ENCODE measurements at regions not wholly inside any gene's neighbourhood (a gene's known extent, or its start where the extent isn't known, plus 50 kb on each side); places are given as distances from the start of the nearest gene placed in this dataset.
"Not testable (repeated sequence)": the region's sequence is repeated elsewhere in the genome, so short reads cannot be mapped to it uniquely, and the experiment has no call there.

DNA sequence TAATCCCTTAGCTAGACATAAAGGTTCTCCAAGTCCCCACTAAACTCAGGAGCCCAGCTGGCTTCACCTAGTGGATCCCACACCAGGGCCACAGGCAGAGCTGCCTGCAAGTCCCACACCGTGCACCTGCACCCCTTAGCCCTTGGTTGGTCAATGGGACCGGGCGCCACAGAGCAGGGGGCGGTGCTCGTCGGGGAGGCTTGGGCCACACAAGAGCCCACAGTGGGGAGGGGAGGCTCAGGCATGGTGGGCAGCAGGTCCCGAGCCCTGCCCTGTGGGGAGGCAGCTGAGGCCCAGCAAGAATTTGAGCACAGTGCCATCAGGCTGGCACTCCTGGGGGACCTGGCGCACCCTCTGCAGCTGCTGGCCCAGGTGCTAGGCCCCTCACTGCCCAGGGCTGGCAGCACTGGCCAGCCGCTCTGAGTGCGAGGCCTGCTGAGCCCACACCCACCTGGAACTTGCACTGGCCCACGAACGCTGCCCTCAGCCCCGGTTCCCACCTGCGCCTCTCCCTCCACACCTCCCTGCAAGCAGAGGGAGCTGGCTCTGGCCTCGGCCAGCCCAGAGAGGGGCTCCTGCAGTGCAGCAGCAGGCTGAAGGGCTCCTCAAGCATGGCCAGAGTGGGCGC is 101.7 kb upstream of the PGR start:
- H3K36me3 ChIP-seq (ENCODE audit: control insufficient read depth in 2 of 2, extremely low read depth in 1 of 2, insufficient read depth in 1 of 2, low read length in 1 of 2); H3K4me3 Mint-ChIP-seq; H3K27me3 Mint-ChIP-seq; H3K9me3 ChIP-seq; H3K4me1 ChIP-seq (ENCODE audit: control insufficient read depth in 1 of 2, extremely low read depth in 1 of 2, insufficient read depth in 2 of 2, low read length in 2 of 2); H3K4me3 ChIP-seq (ENCODE audit: control insufficient read depth in 1 of 2, extremely low read depth in 1 of 2, low read length in 1 of 2); ATAC-seq (replicated peaks in 1 of 4); POLR2A ChIA-PET; H3K36me3 Mint-ChIP-seq; DNase-seq; H3K27me3 ChIP-seq (replicated peaks in 1 of 2; ENCODE audit: control insufficient read depth in 2 of 2, extremely low read depth in 1 of 2, insufficient read depth in 2 of 2, low read length in 1 of 2); H3K4me1 Mint-ChIP-seq; H3K27ac Mint-ChIP-seq; H3K27ac ChIP-seq (ENCODE audit: low read length): not testable (repeated sequence)
- H3K9me3 Mint-ChIP-seq, result peaks cover 14 to 17% (median 17%) of the 10 kb centered on the region in 3 donors
- CTCF ChIA-PET, result interaction anchor here in 1 of 2 donors (0.6 to 0.7 kb wide), 2 partner anchors 109 to 322 kb away, joined by 3 to 4 read pairs; no protein-coding TSS in a partner anchor
- 93% methylated on average over 9 of the region's 16 CpGs for WGBS (ENCODE audit: insufficient coverage)

GRCh38 chr11:101226617-101227016 is 97.0 kb upstream of the PGR start:
- Mint-ChIP-seq H3K27ac (no peak overlapping the region), H3K9me3 (peaks cover 11 to 42% (median 16%) of the 10 kb centered on the region in 3 donors), H3K27me3 (no peaks in the 10 kb centered on the region)

GRCh38 chr11:101224221-101224620 is 94.6 kb upstream of the PGR start:
- Histone ChIP-seq H3K4me3 (ENCODE audit: control insufficient read depth in 1 of 2, extremely low read depth in 1 of 2, low read length in 1 of 2) (no peak overlapping the region), H3K4me1 (ENCODE audit: control insufficient read depth in 1 of 2, extremely low read depth in 1 of 2, insufficient read depth in 2 of 2, low read length in 2 of 2) (no peaks in the 10 kb centered on the region), H3K9me3 (no peaks in the 10 kb centered on the region), H3K27me3 (replicated peaks in 1 of 2; ENCODE audit: control insufficient read depth in 2 of 2, extremely low read depth in 1 of 2, insufficient read depth in 2 of 2, low read length in 1 of 2) (no peaks in the 10 kb centered on the region), H3K27ac (ENCODE audit: low read length) (no peak overlapping the region), H3K36me3 (ENCODE audit: control insufficient read depth in 2 of 2, extremely low read depth in 1 of 2, insufficient read depth in 1 of 2, low read length in 1 of 2) (no peaks in the 10 kb centered on the region)
- Mint-ChIP-seq H3K9me3 (peaks cover 20 to 58% (median 24%) of the 10 kb centered on the region in 3 donors), H3K4me3 (no peak overlapping the region), H3K4me1 (no peaks in the 10 kb centered on the region), H3K27ac (no peak overlapping the region), H3K36me3 (no peaks in the 10 kb centered on the region), H3K27me3 (no peaks in the 10 kb centered on the region)
- ChIA-PET POLR2A (no interaction called here), CTCF (no interaction called here)
- 63% methylated on average over 2 of the region's 2 CpGs for WGBS (ENCODE audit: insufficient coverage)
- no peak for ATAC-seq (replicated peaks in 1 of 4)
- DNase-seq, result no peak

More at GRCh38 chr11:101226617-101227016, 97.0 kb upstream of the PGR start:
- no peaks in the 10 kb centered on the region for H3K4me1 Mint-ChIP-seq
- ChIA-PET POLR2A (no interaction called here), CTCF (no interaction called here)
- no peaks in the 10 kb centered on the region for H3K27me3 ChIP-seq (replicated peaks in 1 of 2; ENCODE audit: control insufficient read depth in 2 of 2, extremely low read depth in 1 of 2, insufficient read depth in 2 of 2, low read length in 1 of 2)
- no peak overlapping the region for H3K27ac ChIP-seq (ENCODE audit: low read length)
- H3K4me3 Mint-ChIP-seq, result no peak overlapping the region
- ATAC-seq (replicated peaks in 1 of 4) (no peak), DNase-seq (no peak)
- H3K4me1 ChIP-seq (ENCODE audit: control insufficient read depth in 1 of 2, extremely low read depth in 1 of 2, insufficient read depth in 2 of 2, low read length in 2 of 2), result no peaks in the 10 kb centered on the region
- no peaks in the 10 kb centered on the region for H3K36me3 ChIP-seq (ENCODE audit: control insufficient read depth in 2 of 2, extremely low read depth in 1 of 2, insufficient read depth in 1 of 2, low read length in 1 of 2)
- no peak overlapping the region for H3K4me3 ChIP-seq (ENCODE audit: control insufficient read depth in 1 of 2, extremely low read depth in 1 of 2, low read length in 1 of 2)
- WGBS (ENCODE audit: insufficient coverage), result 93% methylated on average over 3 of the region's 5 CpGs
- no peaks in the 10 kb centered on the region for H3K9me3 ChIP-seq
- H3K36me3 Mint-ChIP-seq, result no peaks in the 10 kb centered on the region

DNA sequence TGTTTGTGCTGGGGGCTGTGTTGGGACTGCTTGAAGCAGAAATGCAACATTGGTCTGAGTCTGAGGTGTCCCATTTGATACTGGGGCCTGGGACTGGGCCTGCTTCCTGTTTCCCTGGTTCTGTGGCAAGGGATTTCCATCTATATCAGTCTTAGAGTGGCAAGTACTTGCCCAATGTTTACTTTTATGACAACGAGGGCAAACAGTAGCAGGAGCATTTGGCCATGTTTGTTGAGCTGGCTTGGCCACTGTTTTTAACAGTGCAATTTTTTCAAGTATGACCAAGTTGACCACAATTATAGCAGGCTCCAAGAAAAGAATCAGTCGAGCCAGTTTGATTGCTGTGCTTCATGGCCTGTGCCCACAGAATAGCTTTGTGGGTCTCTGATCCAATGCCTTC is 88.5 kb upstream of the PGR start:
- peaks cover 22 to 47% (median 35%) of the 10 kb centered on the region in 3 donors for H3K9me3 Mint-ChIP-seq
- ATAC-seq (replicated peaks in 1 of 4); POLR2A ChIA-PET; H3K36me3 Mint-ChIP-seq; H3K4me3 Mint-ChIP-seq; H3K4me1 ChIP-seq (ENCODE audit: control insufficient read depth in 1 of 2, extremely low read depth in 1 of 2, insufficient read depth in 2 of 2, low read length in 2 of 2); CTCF ChIA-PET; H3K9me3 ChIP-seq; H3K36me3 ChIP-seq (ENCODE audit: control insufficient read depth in 2 of 2, extremely low read depth in 1 of 2, insufficient read depth in 1 of 2, low read length in 1 of 2); H3K27ac Mint-ChIP-seq; H3K27ac ChIP-seq (ENCODE audit: low read length); DNase-seq; H3K27me3 ChIP-seq (replicated peaks in 1 of 2; ENCODE audit: control insufficient read depth in 2 of 2, extremely low read depth in 1 of 2, insufficient read depth in 2 of 2, low read length in 1 of 2); H3K4me1 Mint-ChIP-seq; H3K27me3 Mint-ChIP-seq; H3K4me3 ChIP-seq (ENCODE audit: control insufficient read depth in 1 of 2, extremely low read depth in 1 of 2, low read length in 1 of 2): not testable (repeated sequence)
- 40% methylated on average over 1 of the region's 2 CpGs for WGBS (ENCODE audit: insufficient coverage)

DNA sequence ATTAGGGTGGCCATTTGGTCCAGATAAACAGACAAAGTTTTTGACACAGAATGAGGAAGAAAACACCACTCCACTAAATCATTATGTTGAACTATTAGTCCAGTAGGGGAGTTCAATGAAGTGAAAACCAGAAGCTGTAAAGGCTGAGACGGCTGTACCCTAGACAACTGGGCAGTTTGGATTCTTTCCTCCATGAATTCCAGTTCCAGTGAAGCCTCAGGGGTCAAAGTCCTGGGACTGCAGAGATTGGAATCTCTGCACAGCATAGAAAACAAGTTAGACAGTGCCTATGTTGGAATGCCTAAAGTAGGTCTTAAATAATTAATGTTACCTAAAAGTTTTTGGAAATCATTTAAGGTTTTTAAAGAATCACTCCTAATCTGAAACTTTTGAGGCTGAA is 86.5 kb upstream of the PGR start:
- H3K4me3 Mint-ChIP-seq; H3K36me3 Mint-ChIP-seq; H3K27me3 Mint-ChIP-seq; H3K27ac Mint-ChIP-seq; H3K4me1 ChIP-seq (ENCODE audit: control insufficient read depth in 1 of 2, extremely low read depth in 1 of 2, insufficient read depth in 2 of 2, low read length in 2 of 2); H3K36me3 ChIP-seq (ENCODE audit: control insufficient read depth in 2 of 2, extremely low read depth in 1 of 2, insufficient read depth in 1 of 2, low read length in 1 of 2); H3K4me3 ChIP-seq (ENCODE audit: control insufficient read depth in 1 of 2, extremely low read depth in 1 of 2, low read length in 1 of 2); H3K9me3 ChIP-seq; ATAC-seq (replicated peaks in 1 of 4); CTCF ChIA-PET; H3K27ac ChIP-seq (ENCODE audit: low read length); H3K27me3 ChIP-seq (replicated peaks in 1 of 2; ENCODE audit: control insufficient read depth in 2 of 2, extremely low read depth in 1 of 2, insufficient read depth in 2 of 2, low read length in 1 of 2); DNase-seq; H3K4me1 Mint-ChIP-seq; POLR2A ChIA-PET: not testable (repeated sequence)
- WGBS (ENCODE audit: insufficient coverage), result no CpG with 5 or more reads among the region's 1 CpG
- peaks cover 21 to 49% (median 49%) of the 10 kb centered on the region in 3 donors for H3K9me3 Mint-ChIP-seq

DNA sequence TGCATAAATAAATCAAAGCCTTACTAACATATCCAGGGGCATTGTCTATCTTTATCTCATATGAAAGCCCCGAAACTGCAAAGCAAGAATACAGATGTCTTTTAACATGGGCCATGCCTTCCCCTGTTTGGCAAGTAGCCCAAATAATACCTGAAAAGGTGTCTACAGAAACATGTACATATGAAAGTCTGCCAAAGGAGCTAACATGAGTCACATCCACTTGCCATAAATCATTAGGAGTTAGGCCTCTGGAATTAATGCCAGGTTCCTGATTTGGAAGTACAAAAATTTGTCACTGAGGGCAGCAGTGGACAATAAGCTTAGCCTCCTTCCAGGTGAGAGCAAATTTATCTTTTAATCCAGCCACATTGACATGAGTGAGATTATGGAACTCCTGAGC is 85.5 kb upstream of the PGR start:
- no CpG with 5 or more reads among the region's 1 CpG for WGBS (ENCODE audit: insufficient coverage)
- H3K9me3 Mint-ChIP-seq, result peaks cover 21 to 47% (median 45%) of the 10 kb centered on the region in 3 donors
- no peak overlapping the region for H3K4me3 Mint-ChIP-seq
- DNase-seq, result no peak
- ATAC-seq (replicated peaks in 1 of 4), result no peak
- no peaks in the 10 kb centered on the region for H3K4me1 ChIP-seq (ENCODE audit: control insufficient read depth in 1 of 2, extremely low read depth in 1 of 2, insufficient read depth in 2 of 2, low read length in 2 of 2)
- no peak overlapping the region for H3K27ac Mint-ChIP-seq
- H3K36me3 Mint-ChIP-seq, result no peaks in the 10 kb centered on the region
- no peaks in the 10 kb centered on the region for H3K36me3 ChIP-seq (ENCODE audit: control insufficient read depth in 2 of 2, extremely low read depth in 1 of 2, insufficient read depth in 1 of 2, low read length in 1 of 2)
- H3K4me1 Mint-ChIP-seq, result no peaks in the 10 kb centered on the region
- no peak overlapping the region for H3K27ac ChIP-seq (ENCODE audit: low read length)
- no peak overlapping the region for H3K4me3 ChIP-seq (ENCODE audit: control insufficient read depth in 1 of 2, extremely low read depth in 1 of 2, low read length in 1 of 2)
- H3K27me3 ChIP-seq (replicated peaks in 1 of 2; ENCODE audit: control insufficient read depth in 2 of 2, extremely low read depth in 1 of 2, insufficient read depth in 2 of 2, low read length in 1 of 2), result no peaks in the 10 kb centered on the region
- ChIA-PET CTCF (no interaction called here), POLR2A (no interaction called here)
- H3K9me3 ChIP-seq, result no peaks in the 10 kb centered on the region
- no peaks in the 10 kb centered on the region for H3K27me3 Mint-ChIP-seq

DNA sequence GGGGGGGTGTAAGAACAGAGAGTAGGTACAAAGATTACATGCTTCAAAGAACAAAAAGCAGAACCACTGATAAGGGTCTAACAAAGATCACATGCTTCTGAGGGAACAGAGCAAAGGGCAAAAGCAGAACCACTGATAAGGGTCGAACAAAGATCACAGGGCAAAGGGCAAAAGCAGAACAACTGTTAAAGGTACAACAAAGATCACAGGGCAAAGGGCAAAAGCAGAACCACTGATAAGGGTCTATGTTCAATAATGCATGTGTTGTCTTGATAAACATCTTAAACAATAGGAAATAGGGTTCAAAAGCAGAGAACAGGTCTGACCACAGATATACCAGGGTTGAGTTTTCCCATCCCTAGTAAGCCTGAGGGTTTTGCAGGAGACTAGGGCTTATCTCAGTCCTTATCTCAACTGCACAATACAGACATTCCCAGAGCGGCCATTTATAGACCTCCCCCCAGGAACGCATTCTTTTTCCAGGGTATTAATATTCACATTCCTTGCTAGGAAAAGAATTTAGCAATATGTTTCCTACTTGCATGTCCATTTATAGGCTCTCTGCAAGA is 81.9 kb upstream of the PGR start:
- Mint-ChIP-seq H3K4me1 (no peaks in the 10 kb centered on the region), H3K9me3 (peaks cover 17 to 44% (median 34%) of the 10 kb centered on the region in 3 donors), H3K36me3 (no peaks in the 10 kb centered on the region), H3K27ac (no peak overlapping the region), H3K4me3 (no peak overlapping the region), H3K27me3 (no peaks in the 10 kb centered on the region)
- CTCF ChIA-PET, result no interaction called here
- Histone ChIP-seq H3K27me3 (replicated peaks in 1 of 2; ENCODE audit: control insufficient read depth in 2 of 2, extremely low read depth in 1 of 2, insufficient read depth in 2 of 2, low read length in 1 of 2) (no peaks in the 10 kb centered on the region), H3K27ac (ENCODE audit: low read length) (no peak overlapping the region), H3K9me3 (no peaks in the 10 kb centered on the region), H3K4me3 (ENCODE audit: control insufficient read depth in 1 of 2, extremely low read depth in 1 of 2, low read length in 1 of 2) (no peak overlapping the region), H3K36me3 (ENCODE audit: control insufficient read depth in 2 of 2, extremely low read depth in 1 of 2, insufficient read depth in 1 of 2, low read length in 1 of 2) (no peaks in the 10 kb centered on the region), H3K4me1 (ENCODE audit: control insufficient read depth in 1 of 2, extremely low read depth in 1 of 2, insufficient read depth in 2 of 2, low read length in 2 of 2) (no peaks in the 10 kb centered on the region)
- POLR2A ChIA-PET, result no interaction called here
- DNase-seq, result no peak
- 78% methylated on average over 2 of the region's 3 CpGs for WGBS (ENCODE audit: insufficient coverage)
- ATAC-seq (replicated peaks in 1 of 4), result no peak

All from T-cell (primary cell).